ENCODE measurements at regions not wholly inside any gene's neighbourhood (a gene's known extent, or its start where the extent isn't known, plus 50 kb on each side); places are given as distances from the start of the nearest gene placed in this dataset.

DNA sequence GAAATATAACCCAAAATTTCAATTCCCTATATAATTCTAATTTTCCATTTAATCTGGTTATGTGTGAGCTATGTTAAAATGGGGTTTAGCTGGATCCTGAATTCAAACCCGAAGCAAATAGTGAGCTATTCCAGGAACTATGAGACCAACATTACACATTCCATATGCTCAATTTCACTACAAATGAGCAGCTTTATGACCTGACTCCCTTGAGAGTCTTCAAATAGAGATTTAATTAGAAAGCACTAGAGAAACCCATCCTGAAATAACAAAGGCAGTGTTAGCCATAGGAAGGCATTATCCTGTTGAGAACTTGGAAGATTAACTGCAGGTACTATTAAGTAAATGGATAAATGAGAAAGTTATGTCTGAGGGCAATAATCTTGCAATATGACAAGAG lies 890.0 kb downstream of the GRM8 start:
- POLR2A ChIA-PET = no interaction called here
- 0% methylated on average over 1 of the region's 1 CpG for whole genome bisulfite sequencing (ENCODE audit: missing lambda C conversion rate)
- TF ChIP-seq JUNB (IDR thresholded peaks at IDR 0.05) (no peak), SMC3 (IDR thresholded peaks at IDR 0.05) (no peak), GATA3 (IDR thresholded peaks at IDR 0.05; ENCODE audit: borderline replicate concordance) (no peak), FOSB (CRISPR knock-in tag; IDR thresholded peaks at IDR 0.05) (no peak), RCOR1 (IDR thresholded peaks at IDR 0.05; ENCODE audit: low read depth, low read length) (no peak), CHD2 (IDR thresholded peaks at IDR 0.05; ENCODE audit: low read length, partially characterized antibody) (no peak)
- TF ChIP-seq, protein P1, sequence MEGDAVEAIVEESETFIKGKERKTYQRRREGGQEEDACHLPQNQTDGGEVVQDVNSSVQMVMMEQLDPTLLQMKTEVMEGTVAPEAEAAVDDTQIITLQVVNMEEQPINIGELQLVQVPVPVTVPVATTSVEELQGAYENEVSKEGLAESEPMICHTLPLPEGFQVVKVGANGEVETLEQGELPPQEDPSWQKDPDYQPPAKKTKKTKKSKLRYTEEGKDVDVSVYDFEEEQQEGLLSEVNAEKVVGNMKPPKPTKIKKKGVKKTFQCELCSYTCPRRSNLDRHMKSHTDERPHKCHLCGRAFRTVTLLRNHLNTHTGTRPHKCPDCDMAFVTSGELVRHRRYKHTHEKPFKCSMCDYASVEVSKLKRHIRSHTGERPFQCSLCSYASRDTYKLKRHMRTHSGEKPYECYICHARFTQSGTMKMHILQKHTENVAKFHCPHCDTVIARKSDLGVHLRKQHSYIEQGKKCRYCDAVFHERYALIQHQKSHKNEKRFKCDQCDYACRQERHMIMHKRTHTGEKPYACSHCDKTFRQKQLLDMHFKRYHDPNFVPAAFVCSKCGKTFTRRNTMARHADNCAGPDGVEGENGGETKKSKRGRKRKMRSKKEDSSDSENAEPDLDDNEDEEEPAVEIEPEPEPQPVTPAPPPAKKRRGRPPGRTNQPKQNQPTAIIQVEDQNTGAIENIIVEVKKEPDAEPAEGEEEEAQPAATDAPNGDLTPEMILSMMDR (IDR thresholded peaks at IDR 0.05) = no peak

DNA sequence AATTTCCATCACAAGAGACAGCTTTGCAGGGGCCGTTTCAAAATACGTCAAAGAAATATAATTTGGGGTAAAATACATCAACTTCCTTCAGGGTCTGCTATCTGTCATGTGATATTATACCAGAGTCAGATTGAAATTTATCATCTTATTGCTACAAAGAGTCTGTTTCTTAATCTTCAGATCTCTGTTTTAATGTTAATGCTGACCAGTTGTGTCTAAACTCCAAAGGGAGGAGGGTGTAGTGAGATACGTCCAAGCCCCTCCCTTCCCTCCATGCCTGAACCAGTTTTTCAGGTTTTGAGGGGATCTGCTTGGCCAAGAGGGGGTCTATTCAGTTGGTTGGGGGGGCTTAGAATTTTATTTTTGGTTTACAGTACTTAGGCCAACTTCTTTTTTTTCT lies 891.6 kb downstream of the GRM8 start:
- H3K4me1 ChIP-seq = no peaks in the 10 kb centered on the region
- no peak overlapping the region for H3K4me2 ChIP-seq
- CTCF ChIA-PET = no interaction called here
- TF ChIP-seq CBX2 (IDR thresholded peaks at IDR 0.05; ENCODE audit: borderline replicate concordance, low read depth) (no peak), EHMT2 (IDR thresholded peaks at IDR 0.05; ENCODE audit: low read depth) (no peak), NPAS2 (CRISPR knock-in tag; IDR thresholded peaks at IDR 0.05; ENCODE audit: borderline replicate concordance) (no peak), NFE2L2 (conservative IDR thresholded peaks at IDR 0.05; ENCODE audit: low read length) (no peak), PHF8 (IDR thresholded peaks at IDR 0.05; ENCODE audit: borderline replicate concordance, low read depth) (no peak), TP53 (CRISPR knock-in tag; IDR thresholded peaks at IDR 0.05) (no peak), MAFK (IDR thresholded peaks at IDR 0.05; ENCODE audit: partially characterized antibody) (no peak), CBX8 (IDR thresholded peaks at IDR 0.05) (no peak), ZFP36 (IDR thresholded peaks at IDR 0.05; ENCODE audit: borderline replicate concordance, partially characterized antibody) (no peak), ESRRA (IDR thresholded peaks at IDR 0.05; ENCODE audit: borderline replicate concordance, low read length) (no peak), JUN (IDR thresholded peaks at IDR 0.05) (no peak), HDAC2 (IDR thresholded peaks at IDR 0.05) (no peak), SMC3 (IDR thresholded peaks at IDR 0.05) (no peak), RFX5 (IDR thresholded peaks at IDR 0.05) (no peak)
- TF ChIP-seq, protein P2, sequence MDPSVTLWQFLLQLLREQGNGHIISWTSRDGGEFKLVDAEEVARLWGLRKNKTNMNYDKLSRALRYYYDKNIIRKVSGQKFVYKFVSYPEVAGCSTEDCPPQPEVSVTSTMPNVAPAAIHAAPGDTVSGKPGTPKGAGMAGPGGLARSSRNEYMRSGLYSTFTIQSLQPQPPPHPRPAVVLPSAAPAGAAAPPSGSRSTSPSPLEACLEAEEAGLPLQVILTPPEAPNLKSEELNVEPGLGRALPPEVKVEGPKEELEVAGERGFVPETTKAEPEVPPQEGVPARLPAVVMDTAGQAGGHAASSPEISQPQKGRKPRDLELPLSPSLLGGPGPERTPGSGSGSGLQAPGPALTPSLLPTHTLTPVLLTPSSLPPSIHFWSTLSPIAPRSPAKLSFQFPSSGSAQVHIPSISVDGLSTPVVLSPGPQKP (IDR thresholded peaks at IDR 0.05; ENCODE audit: low read depth, low read length) = no peak
- TF ChIP-seq, protein P3, sequence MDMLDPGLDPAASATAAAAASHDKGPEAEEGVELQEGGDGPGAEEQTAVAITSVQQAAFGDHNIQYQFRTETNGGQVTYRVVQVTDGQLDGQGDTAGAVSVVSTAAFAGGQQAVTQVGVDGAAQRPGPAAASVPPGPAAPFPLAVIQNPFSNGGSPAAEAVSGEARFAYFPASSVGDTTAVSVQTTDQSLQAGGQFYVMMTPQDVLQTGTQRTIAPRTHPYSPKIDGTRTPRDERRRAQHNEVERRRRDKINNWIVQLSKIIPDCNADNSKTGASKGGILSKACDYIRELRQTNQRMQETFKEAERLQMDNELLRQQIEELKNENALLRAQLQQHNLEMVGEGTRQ (IDR thresholded peaks at IDR 0.05) = no peak
- ATAC-seq (no peak), FAIRE-seq (no peak), DNase-seq (ENCODE audit: low read depth in 1 of 2, low spot score in 1 of 2) (no peak)
- no peak overlapping the region for H3K27ac ChIP-seq
- H3K4me3 ChIP-seq = no peak overlapping the region
- WGBS (ENCODE audit: missing lambda C conversion rate) = 25% methylated on average over 3 of the region's 3 CpGs
- H3K9me3 ChIP-seq = no peaks in the 10 kb centered on the region
- POLR2A ChIA-PET = no interaction called here

More for the DNA sequence above, 890.0 kb downstream of the GRM8 start:
- ATAC-seq (no peak), DNase-seq (ENCODE audit: low read depth in 1 of 2, low spot score in 1 of 2) (no peak), FAIRE-seq (no peak)
- Histone ChIP-seq H3K4me3 (no peak overlapping the region), H3K4me1 (no peaks in the 10 kb centered on the region), H3K9me3 (no peaks in the 10 kb centered on the region), H3K27ac (no peak overlapping the region), H3K4me2 (no peak overlapping the region)
- CTCF ChIA-PET = no interaction called here

DNA sequence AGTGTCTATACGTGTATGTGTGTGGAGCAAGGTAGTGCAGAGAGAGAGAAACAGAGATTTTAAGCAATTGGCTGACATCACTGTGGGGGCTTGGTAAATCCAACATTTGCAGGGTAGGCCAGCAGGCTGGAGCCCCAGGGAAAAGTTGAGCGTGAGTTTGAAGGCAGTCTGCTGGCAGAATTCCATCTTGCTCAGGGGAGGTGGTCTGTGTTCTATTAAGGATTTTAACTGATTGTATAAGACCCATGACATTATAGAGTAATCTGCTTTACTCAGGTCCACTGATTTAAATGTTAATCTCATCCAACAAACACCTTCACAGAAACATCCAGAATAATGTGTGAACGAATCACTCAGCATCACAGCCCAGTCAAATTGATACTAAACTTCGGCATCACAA lies 912.9 kb downstream of the GRM8 start:
- H3K4me3 ChIP-seq = no peak overlapping the region
- FAIRE-seq (no peak), ATAC-seq (no peak), DNase-seq (ENCODE audit: low read depth in 1 of 2, low spot score in 1 of 2) (no peak)
- H3K4me1 ChIP-seq = no peaks in the 10 kb centered on the region
- 0% methylated on average over 4 of the region's 4 CpGs for WGBS (ENCODE audit: missing lambda C conversion rate)
- POLR2A ChIA-PET = no interaction called here
- no peak overlapping the region for H3K4me2 ChIP-seq
- no peak overlapping the region for H3K27ac ChIP-seq
- CTCF ChIA-PET = no interaction called here
- H3K9me3 ChIP-seq = no peaks in the 10 kb centered on the region
- TF ChIP-seq ZSCAN20 (CRISPR knock-in tag; IDR thresholded peaks at IDR 0.05) (no peak), RARB (CRISPR knock-in tag; IDR thresholded peaks at IDR 0.05) (no peak), CHD4 (IDR thresholded peaks at IDR 0.05; ENCODE audit: borderline replicate concordance) (no peak), CBX2 (IDR thresholded peaks at IDR 0.05; ENCODE audit: borderline replicate concordance, low read depth) (no peak), ESRRA (IDR thresholded peaks at IDR 0.05; ENCODE audit: borderline replicate concordance, low read length) (no peak), HOXB13 (CRISPR knock-in tag; IDR thresholded peaks at IDR 0.05; ENCODE audit: low read depth) (no peak), RFX5 (IDR thresholded peaks at IDR 0.05) (no peak), POLR2A (IDR thresholded peaks at IDR 0.05; ENCODE audit: low read length) (no peak)
- TF ChIP-seq, protein P4, sequence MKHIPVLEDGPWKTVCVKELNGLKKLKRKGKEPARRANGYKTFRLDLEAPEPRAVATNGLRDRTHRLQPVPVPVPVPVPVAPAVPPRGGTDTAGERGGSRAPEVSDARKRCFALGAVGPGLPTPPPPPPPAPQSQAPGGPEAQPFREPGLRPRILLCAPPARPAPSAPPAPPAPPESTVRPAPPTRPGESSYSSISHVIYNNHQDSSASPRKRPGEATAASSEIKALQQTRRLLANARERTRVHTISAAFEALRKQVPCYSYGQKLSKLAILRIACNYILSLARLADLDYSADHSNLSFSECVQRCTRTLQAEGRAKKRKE (CRISPR knock-in tag; IDR thresholded peaks at IDR 0.05; ENCODE audit: low read depth) = no peak
- TF ChIP-seq, protein P3 (IDR thresholded peaks at IDR 0.05) = no peak
